Muscle layer of colon (tissue), 2 donors: ENCODE measurements at regions not wholly inside any gene's neighbourhood (a gene's known extent, or its start where the extent isn't known, plus 50 kb on each side); places are given as distances from the start of the nearest gene placed in this dataset.
"Not testable (repeated sequence)": the region's sequence is repeated elsewhere in the genome, so short reads cannot be mapped to it uniquely, and the experiment has no call there.

Experiments
- H3K27ac ChIP-seq: one replicate; pipeline ENCODE4 v1.7.0; 2013; ENCODE audit warnings: low read depth, mild to moderate bottlenecking, low read length, moderate library complexity
- H3K27me3 ChIP-seq, 2 donors: one replicate each; pipeline ENCODE4 v1.7.0; 2013; ENCODE audit warnings: low read length in 2 of 2, mild to moderate bottlenecking in 2 of 2; ENCODE audit not compliant: insufficient read depth in 2 of 2, control insufficient read depth in 1 of 2
- H3K36me3 ChIP-seq: one replicate; pipeline ENCODE4 v1.7.0; 2013; ENCODE audit warnings: mild to moderate bottlenecking, low read length; ENCODE audit not compliant: insufficient read depth
- H3K4me1 ChIP-seq: one replicate; pipeline ENCODE4 v1.7.0; 2013; ENCODE audit warnings: mild to moderate bottlenecking, low read length; ENCODE audit not compliant: insufficient read depth
- H3K4me3 ChIP-seq, 2 donors: one replicate each; pipeline ENCODE4 v1.7.0; 2013; ENCODE audit warnings: low read length in 2 of 2, low read depth in 1 of 2, mild to moderate bottlenecking in 1 of 2, moderate library complexity in 1 of 2
- H3K9ac ChIP-seq: one replicate; pipeline ENCODE4 v1.7.0; 2013; ENCODE audit warnings: low read length
- H3K9me3 ChIP-seq: one replicate; pipeline ENCODE4 v1.7.0; 2013; ENCODE audit warnings: mild to moderate bottlenecking, low read length
- donor health status: abdominal sarcoma.
- donor health status: Adenocarcinoma of cecum.

DNA sequence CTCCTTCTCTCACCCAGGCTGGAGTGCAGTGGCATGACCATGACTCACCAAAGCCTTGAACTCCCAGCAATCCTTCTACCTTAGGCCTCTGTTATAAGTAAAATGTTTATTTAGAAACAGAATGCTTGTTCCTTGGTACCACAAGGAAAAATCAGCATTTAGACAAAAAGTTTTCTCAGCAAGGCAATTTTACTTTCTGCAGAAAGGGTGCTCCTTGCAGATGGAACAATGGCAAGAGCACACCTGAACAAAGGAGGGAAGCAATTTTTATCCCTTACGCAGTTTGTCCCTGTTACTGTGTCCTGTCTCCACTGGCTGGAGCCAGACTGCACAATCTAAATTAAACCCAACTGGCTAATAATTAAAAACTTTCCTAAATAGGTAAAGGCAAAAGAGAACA, 146.4 kb upstream of the CDYL start:
- H3K4me1 ChIP-seq, H3K9me3 ChIP-seq, H3K27ac ChIP-seq, H3K36me3 ChIP-seq, H3K9ac ChIP-seq, H3K4me3 ChIP-seq, H3K27me3 ChIP-seq: not testable (repeated sequence)

DNA sequence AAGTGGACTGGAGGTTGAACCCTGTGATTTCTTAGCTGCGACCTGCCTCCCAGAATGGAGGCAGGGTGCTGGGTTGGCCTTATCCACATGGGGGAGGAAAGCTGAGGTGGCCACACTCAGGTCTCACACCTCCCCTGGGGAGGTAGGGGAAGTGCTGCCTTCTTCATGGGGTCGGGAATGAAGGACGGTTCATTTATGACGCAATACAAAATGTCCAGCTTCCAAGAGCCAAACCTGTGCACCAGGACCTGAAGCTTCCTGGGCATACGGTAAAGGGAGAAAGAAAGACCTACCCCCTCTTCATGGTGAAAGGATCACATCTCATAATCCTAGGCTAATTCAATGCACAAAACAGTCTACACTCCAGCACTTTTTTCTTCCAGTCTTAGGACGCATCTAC, 150.6 kb upstream of the CDYL start:
- no peaks in the 10 kb centered on the region for H3K27me3 ChIP-seq
- H3K4me1 ChIP-seq, result no peaks in the 10 kb centered on the region
- no peak overlapping the region for H3K27ac ChIP-seq
- no peaks in the 10 kb centered on the region for H3K9me3 ChIP-seq
- no peaks in the 10 kb centered on the region for H3K36me3 ChIP-seq
- no peak overlapping the region for H3K9ac ChIP-seq
- no peak overlapping the region for H3K4me3 ChIP-seq

DNA sequence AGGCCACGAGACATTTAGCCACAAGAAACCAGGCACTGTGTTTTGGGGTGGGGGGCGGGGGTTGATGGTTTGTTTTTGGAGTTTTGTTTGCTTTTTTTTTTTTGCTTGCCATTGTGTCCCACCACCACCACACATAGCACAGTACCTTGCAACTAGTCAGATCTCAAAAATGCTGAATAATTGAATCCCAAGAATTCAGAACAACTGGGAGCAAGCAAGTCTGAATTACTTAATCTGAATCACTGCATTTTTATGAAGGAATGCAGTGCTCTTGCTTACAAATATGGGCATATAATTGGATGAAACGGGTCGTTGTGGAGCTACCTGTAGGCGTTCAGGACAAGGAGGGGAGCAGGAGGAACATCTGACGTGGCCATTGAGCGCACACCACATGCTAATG, 151.5 kb upstream of the CDYL start:
- Histone ChIP-seq H3K27me3 (no peaks in the 10 kb centered on the region), H3K9ac (no peak overlapping the region), H3K36me3 (no peaks in the 10 kb centered on the region), H3K4me3 (no peak overlapping the region), H3K4me1 (no peaks in the 10 kb centered on the region), H3K27ac (no peak overlapping the region), H3K9me3 (no peaks in the 10 kb centered on the region)

DNA sequence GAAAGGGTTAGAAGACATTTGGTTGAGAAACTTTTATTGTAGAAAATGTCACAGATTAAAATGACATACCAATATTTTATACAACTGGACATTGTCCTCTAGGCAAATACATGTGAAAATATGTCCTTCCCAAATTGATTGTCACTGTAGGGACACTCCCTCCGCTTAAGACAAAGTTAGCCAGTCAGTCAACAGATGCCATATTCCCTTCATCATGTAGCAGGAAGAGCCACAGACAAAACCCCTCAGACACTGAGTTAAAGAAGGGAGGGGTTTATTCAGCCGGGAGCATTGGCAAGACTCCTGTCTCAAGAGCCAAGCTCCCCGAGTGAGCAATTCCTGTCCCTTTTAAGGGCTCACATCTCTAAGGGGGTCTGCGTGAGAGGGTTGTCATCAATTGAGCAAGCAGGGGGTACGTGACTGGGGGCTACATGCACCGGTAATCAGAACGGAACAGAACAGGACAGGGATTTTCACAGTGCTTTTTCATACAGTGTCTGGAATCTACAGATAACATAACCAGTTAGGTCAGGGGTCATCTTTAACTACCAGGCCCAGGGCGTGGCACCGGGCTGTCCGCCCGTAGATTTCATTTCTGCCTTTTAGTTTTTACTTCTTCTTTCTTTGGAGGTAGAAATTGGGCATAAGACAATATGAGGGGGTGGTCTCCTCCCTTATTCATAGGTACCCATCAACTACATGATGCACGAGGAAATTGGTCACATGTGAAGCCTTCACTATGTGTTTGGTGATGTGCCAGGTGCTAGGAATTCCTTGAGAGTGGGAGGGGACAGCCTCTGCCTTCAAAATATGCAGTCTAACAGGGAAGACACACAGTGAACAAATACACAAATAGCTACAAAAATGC, 155.7 kb upstream of the CDYL start:
- Histone ChIP-seq H3K9ac (no peak overlapping the region), H3K27me3 (no peaks in the 10 kb centered on the region), H3K27ac (no peak overlapping the region), H3K4me3 (no peak overlapping the region), H3K4me1 (no peaks in the 10 kb centered on the region), H3K36me3 (no peaks in the 10 kb centered on the region), H3K9me3 (no peaks in the 10 kb centered on the region)

DNA sequence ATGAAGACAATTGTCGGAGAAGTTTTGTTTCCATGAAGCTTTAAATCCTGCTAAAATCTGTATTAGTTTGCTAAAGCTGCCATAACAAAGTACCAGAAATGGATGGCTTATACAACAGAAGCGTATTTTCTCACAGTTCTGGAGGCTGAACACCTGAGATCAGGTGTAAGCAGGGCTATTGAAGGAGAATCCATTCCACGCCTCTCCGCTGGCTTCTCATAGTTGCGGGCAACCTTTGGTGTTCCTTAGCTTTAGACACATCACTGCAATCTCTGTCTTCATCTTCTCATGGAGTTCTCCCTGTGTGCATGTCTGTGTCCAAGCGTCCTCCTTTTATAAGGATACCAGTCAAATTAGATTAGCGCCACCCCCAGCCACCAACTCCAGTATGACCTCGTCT, 159.9 kb upstream of the CDYL start:
- Histone ChIP-seq H3K9me3 (no peaks in the 10 kb centered on the region), H3K27me3 (no peaks in the 10 kb centered on the region)

DNA sequence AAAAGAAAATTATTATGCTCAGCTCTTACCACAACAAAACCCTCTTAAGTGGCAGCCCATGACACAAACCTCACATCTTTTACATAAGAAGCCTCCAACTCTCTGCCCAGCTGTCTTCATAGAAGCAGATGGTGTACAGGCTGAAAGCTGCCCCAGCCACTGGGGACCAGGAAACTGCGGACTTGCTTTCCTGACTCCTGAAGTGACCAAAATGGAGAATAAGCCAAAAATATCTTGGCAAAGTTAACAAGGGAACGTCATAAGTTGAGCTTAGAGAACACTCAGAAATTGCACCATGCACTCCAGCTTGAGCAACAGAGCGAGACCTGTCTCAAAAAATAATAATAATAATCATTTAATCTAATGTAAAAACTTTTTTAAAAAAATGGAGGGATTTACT, 160.3 kb upstream of the CDYL start:
- no peak overlapping the region for H3K27ac ChIP-seq
- no peaks in the 10 kb centered on the region for H3K27me3 ChIP-seq
- H3K36me3 ChIP-seq, result no peaks in the 10 kb centered on the region
- no peaks in the 10 kb centered on the region for H3K9me3 ChIP-seq
- H3K4me1 ChIP-seq, result peaks cover 16% of the 10 kb centered on the region
- no peak overlapping the region for H3K9ac ChIP-seq
- no peak overlapping the region for H3K4me3 ChIP-seq

More for the DNA sequence above, 159.9 kb upstream of the CDYL start:
- Histone ChIP-seq H3K4me1 (peaks cover 16% of the 10 kb centered on the region), H3K4me3 (no peak overlapping the region), H3K36me3 (no peaks in the 10 kb centered on the region), H3K9ac (no peak overlapping the region), H3K27ac (no peak overlapping the region)

DNA sequence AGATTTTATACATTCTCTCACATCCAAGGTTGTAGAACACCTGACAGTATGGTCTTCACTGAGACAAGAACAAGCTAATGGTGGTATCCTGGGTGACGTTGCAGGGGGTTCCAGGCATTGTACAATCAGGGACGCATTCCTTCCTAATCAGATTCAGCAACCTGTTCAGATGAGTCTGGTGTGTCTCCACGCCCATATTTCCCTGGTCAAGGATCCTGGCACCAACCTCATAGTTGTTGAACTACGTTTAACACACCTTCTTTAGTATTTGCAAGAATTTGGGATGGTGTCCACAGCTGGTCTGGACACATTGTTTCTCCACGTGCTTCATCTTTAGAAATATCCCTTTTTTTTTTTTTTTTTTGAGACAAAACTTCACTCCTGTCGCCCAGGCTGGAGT, 161.0 kb upstream of the CDYL start:
- H3K36me3 ChIP-seq, result no peaks in the 10 kb centered on the region
- peaks cover 16% of the 10 kb centered on the region for H3K4me1 ChIP-seq
- no peak overlapping the region for H3K4me3 ChIP-seq
- H3K9me3 ChIP-seq, result no peaks in the 10 kb centered on the region
- H3K9ac ChIP-seq, result no peak overlapping the region
- H3K27me3 ChIP-seq, result no peaks in the 10 kb centered on the region
- no peak overlapping the region for H3K27ac ChIP-seq

DNA sequence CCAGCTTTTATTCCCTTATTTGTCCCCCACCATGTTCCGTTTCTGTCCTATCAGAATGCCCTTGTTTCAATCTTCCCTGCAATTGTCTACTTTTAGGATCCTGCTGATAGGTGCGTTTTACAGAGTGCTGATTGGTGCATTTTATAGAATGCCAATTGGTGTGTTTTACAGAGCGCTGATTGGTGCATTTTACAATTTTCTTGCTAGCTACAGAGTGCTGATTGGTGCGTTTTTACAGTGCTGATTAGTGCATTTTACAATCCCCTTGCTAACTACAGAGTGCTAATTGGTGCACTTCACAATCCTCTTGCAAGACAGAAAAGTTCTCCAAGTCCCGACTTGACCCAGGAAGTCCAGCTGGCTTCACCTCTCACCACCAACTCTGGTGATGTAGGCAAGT, 161.6 kb upstream of the CDYL start:
- Histone ChIP-seq H3K9me3 (no peaks in the 10 kb centered on the region), H3K27me3 (no peaks in the 10 kb centered on the region), H3K4me3 (no peak overlapping the region), H3K9ac (no peak overlapping the region), H3K27ac (no peak overlapping the region), H3K36me3 (no peaks in the 10 kb centered on the region), H3K4me1 (peaks cover 16% of the 10 kb centered on the region)

DNA sequence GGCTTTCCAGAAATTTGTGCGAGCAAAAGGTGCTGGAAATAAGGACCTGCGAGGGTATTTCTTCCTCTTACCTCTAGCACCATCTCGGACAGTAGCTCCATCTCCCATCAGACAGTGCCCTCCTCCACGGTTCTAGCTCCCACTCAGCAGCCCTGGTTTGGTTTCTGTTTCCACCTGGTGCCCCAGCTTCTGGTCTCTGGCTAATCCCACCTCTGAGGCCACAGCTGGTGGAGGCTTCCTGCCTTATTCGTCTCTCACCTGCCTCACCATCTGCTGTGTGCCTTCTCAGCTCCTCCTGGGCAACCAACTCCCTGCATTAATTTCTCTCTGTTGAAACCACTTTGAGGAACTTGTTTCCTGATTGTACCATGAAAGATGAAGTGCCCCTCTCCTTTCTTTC, 162.4 kb upstream of the CDYL start:
- H3K9ac ChIP-seq, result no peak overlapping the region
- peaks cover 16% of the 10 kb centered on the region for H3K4me1 ChIP-seq
- no peaks in the 10 kb centered on the region for H3K27me3 ChIP-seq
- H3K27ac ChIP-seq, result no peak overlapping the region
- no peaks in the 10 kb centered on the region for H3K9me3 ChIP-seq
- no peaks in the 10 kb centered on the region for H3K36me3 ChIP-seq
- H3K4me3 ChIP-seq, result no peak overlapping the region

DNA sequence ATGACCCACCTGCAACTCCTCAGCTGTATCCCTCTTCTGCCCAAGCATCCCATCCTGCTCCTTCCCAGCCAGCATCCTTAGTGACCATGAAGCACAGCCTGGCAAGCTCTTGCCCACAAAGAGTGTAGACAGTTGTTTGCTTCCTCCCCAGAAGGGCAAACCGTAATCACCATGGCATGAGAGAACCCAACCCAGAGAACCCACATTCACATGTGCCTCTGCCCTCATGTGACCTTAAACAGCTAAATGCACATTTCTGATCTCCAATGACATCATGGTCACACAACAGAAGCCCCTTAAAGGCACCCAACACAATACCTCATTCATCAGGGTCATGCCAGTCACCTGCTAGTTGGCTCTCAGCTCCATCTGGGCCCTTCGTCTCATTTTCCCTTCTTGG, 162.8 kb upstream of the CDYL start:
- Histone ChIP-seq H3K27me3 (no peaks in the 10 kb centered on the region), H3K27ac (no peak overlapping the region), H3K4me1 (peaks cover 16% of the 10 kb centered on the region), H3K9me3 (no peaks in the 10 kb centered on the region), H3K9ac (no peak overlapping the region), H3K4me3 (no peak overlapping the region), H3K36me3 (no peaks in the 10 kb centered on the region)

DNA sequence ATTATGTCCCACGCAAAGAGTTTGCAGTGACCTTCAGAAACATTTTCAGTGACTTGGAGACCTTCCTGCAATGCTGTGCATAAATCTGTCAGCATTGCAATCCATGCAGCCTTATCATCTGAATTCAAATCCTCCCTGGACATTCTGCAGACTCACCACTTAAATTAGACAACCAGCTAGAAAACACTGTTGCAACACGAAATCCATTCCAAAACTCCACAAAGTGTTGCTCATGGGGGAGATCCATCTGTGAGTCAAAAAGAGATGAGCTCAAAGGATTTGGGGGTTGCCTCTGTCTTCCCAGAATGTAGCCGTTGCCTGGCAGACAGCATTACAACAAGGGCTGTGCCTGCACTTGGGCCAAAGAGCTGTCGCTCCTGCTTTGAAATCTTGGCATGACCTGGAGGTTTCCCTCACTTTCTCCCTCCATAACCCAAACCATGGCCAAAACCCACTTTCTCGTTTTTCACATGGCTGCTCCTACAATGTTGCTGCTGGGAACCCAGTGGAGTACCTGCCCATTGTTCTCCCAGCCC, 163.5 kb upstream of the CDYL start:
- Histone ChIP-seq H3K4me1 (peaks cover 16% of the 10 kb centered on the region), H3K9ac (no peak overlapping the region), H3K27me3 (no peaks in the 10 kb centered on the region), H3K4me3 (no peak overlapping the region), H3K27ac (no peak overlapping the region), H3K9me3 (no peaks in the 10 kb centered on the region), H3K36me3 (no peaks in the 10 kb centered on the region)
